Neural crest cell (in vitro differentiated cells): ENCODE measurements at regions not wholly inside any gene's neighbourhood (a gene's known extent, or its start where the extent isn't known, plus 50 kb on each side); places are given as distances from the start of the nearest gene placed in this dataset.
"Not testable (repeated sequence)": the region's sequence is repeated elsewhere in the genome, so short reads cannot be mapped to it uniquely, and the experiment has no call there.

Experiments used
- DNase-seq: peaks from one replicate; pipeline ENCODE4 v3.0.0; 2021; ENCODE audit warnings: low read depth, mixed read lengths, low spot score
- H3K27ac Mint-ChIP-seq: one replicate; pipeline ENCODE4 v1.8.0; 2021; ENCODE audit warnings: mild to moderate bottlenecking, mixed read lengths; ENCODE audit not compliant: unreplicated experiment
- H3K27me3 Mint-ChIP-seq: 2 replicates; pipeline ENCODE4 v1.8.0; 2021; ENCODE audit warnings: low read depth, mild to moderate bottlenecking, mixed read lengths
- H3K36me3 Mint-ChIP-seq: 2 replicates; pipeline ENCODE4 v1.8.0; 2021; ENCODE audit warnings: low read depth, mild to moderate bottlenecking, mixed read lengths
- H3K4me1 Mint-ChIP-seq: 2 replicates; pipeline ENCODE4 v1.8.0; 2021; ENCODE audit warnings: mixed read lengths
- H3K4me3 Mint-ChIP-seq: one replicate; pipeline ENCODE4 v1.8.0; 2021; ENCODE audit warnings: mild to moderate bottlenecking, mixed read lengths
- H3K9me3 Mint-ChIP-seq: 2 replicates; pipeline ENCODE4 v1.8.0; 2021; ENCODE audit warnings: mixed read lengths
- TF ChIP-seq, protein P1 (sequence below): fragments of 200-600 bp; sonication (generic); conservative IDR thresholded peaks from 2 replicates; pipeline ENCODE4 v1.5.0; 2021; ENCODE audit warnings: antibody characterized with exemption, mild to moderate bottlenecking

- Mint-ChIP-seq H3K9me3 (peaks cover 4% of the 10 kb centered on the region), H3K36me3 (peaks cover 30% of the 10 kb centered on the region)
- TF ChIP-seq, protein P1, sequence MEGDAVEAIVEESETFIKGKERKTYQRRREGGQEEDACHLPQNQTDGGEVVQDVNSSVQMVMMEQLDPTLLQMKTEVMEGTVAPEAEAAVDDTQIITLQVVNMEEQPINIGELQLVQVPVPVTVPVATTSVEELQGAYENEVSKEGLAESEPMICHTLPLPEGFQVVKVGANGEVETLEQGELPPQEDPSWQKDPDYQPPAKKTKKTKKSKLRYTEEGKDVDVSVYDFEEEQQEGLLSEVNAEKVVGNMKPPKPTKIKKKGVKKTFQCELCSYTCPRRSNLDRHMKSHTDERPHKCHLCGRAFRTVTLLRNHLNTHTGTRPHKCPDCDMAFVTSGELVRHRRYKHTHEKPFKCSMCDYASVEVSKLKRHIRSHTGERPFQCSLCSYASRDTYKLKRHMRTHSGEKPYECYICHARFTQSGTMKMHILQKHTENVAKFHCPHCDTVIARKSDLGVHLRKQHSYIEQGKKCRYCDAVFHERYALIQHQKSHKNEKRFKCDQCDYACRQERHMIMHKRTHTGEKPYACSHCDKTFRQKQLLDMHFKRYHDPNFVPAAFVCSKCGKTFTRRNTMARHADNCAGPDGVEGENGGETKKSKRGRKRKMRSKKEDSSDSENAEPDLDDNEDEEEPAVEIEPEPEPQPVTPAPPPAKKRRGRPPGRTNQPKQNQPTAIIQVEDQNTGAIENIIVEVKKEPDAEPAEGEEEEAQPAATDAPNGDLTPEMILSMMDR = no peak
Observed at GRCh38 chr9:29445751-29446150, 1872.5 kb upstream of the C9orf72 start.

GRCh38 chr9:29449306-29449705 is 1876.0 kb upstream of the C9orf72 start:
- peaks cover 30% of the 10 kb centered on the region for H3K4me1 Mint-ChIP-seq
- no peak overlapping the region for H3K27ac Mint-ChIP-seq
- TF ChIP-seq, protein P1 = no peak
- peaks cover 45% of the 10 kb centered on the region for H3K36me3 Mint-ChIP-seq
- H3K27me3 Mint-ChIP-seq = no peaks in the 10 kb centered on the region
- H3K9me3 Mint-ChIP-seq = peaks cover 8% of the 10 kb centered on the region
- DNase-seq = no peak
- H3K4me3 Mint-ChIP-seq = peak overlapping the region; percentile 100

More at GRCh38 chr9:29445751-29446150, 1872.5 kb upstream of the C9orf72 start:
- no peak for DNase-seq
- Mint-ChIP-seq H3K4me1 (peaks cover 28% of the 10 kb centered on the region), H3K27ac (no peak overlapping the region), H3K27me3 (no peaks in the 10 kb centered on the region), H3K4me3 (no peak overlapping the region)

GRCh38 chr9:29450343-29450875 is 1877.1 kb upstream of the C9orf72 start:
- H3K27ac Mint-ChIP-seq = peak overlapping the region; percentile 100
- peaks cover 30% of the 10 kb centered on the region for H3K4me1 Mint-ChIP-seq
- peak overlapping the region; percentile 100 for H3K4me3 Mint-ChIP-seq
- H3K27me3 Mint-ChIP-seq, H3K9me3 Mint-ChIP-seq: not testable (repeated sequence)
- H3K36me3 Mint-ChIP-seq = peaks cover 38% of the 10 kb centered on the region
- DNase-seq = peak; percentile 18

GRCh38 chr9:29456940-29457339 is 1883.7 kb upstream of the C9orf72 start:
- H3K27ac Mint-ChIP-seq = no peak overlapping the region
- no peak for DNase-seq
- peaks cover 20% of the 10 kb centered on the region for H3K9me3 Mint-ChIP-seq
- H3K36me3 Mint-ChIP-seq = peaks cover 20% of the 10 kb centered on the region
- no peaks in the 10 kb centered on the region for H3K27me3 Mint-ChIP-seq
- no peak overlapping the region for H3K4me3 Mint-ChIP-seq
- TF ChIP-seq, protein P1 = no peak
- no peaks in the 10 kb centered on the region for H3K4me1 Mint-ChIP-seq

DNA sequence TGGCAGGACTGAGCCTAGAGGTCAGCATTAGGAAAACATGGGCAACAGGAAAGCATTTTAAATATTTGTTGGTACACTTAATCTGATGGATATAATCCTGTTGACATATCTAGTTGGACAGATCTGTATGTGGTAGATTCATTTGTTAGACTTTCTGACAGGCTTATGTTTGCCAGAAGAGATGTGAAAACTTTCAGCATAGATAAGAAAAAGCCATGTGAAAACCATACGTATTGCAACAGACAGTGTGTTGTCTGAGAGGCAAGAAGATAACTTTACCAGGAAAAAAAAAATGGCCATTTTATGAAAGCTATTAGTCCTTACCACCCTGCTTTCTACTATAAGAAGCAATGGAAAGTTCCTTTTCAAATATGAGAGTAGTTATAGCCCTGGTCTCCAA is 1902.2 kb upstream of the C9orf72 start:
- Mint-ChIP-seq H3K27ac (no peak overlapping the region), H3K4me3 (no peak overlapping the region), H3K4me1 (no peaks in the 10 kb centered on the region), H3K27me3 (no peaks in the 10 kb centered on the region), H3K9me3 (peaks cover 9% of the 10 kb centered on the region), H3K36me3 (peaks cover 3% of the 10 kb centered on the region)
- DNase-seq = no peak
- TF ChIP-seq, protein P1 = no peak

- no peak overlapping the region for H3K27ac Mint-ChIP-seq
- H3K27me3 Mint-ChIP-seq = no peaks in the 10 kb centered on the region
- peaks cover 7% of the 10 kb centered on the region for H3K36me3 Mint-ChIP-seq
- no peak overlapping the region for H3K4me3 Mint-ChIP-seq
- TF ChIP-seq, protein P1 = no peak
- H3K9me3 Mint-ChIP-seq = peaks cover 3% of the 10 kb centered on the region
- peaks cover 25% of the 10 kb centered on the region for H3K4me1 Mint-ChIP-seq
- DNase-seq = no peak
Observed at GRCh38 chr9:29511680-29512079, 1938.4 kb upstream of the C9orf72 start.
